A549 (cell line): ENCODE measurements at regions not wholly inside any gene's neighbourhood (a gene's known extent, or its start where the extent isn't known, plus 50 kb on each side); places are given as distances from the start of the nearest gene placed in this dataset.
"Not testable (repeated sequence)": the region's sequence is repeated elsewhere in the genome, so short reads cannot be mapped to it uniquely, and the experiment has no call there.

ENCODE experiments used
- ATAC-seq, 2 experiments: fragments of 200-7000 bp in 1 of 2; fragments of >200 bp in 1 of 2; cut with Nextera tagmentation in 1 of 2; cut with Tn5 transposase in 1 of 2; 3 replicates each; pipeline versions ENCODE4 v1.8.0 to v1.9.1; 2018 to 2020; ENCODE audit warnings: mild to moderate bottlenecking in 1 of 2, moderate library complexity in 1 of 2
- CTCF ChIA-PET: fragments of 300-600 bp; sonication (Branson Sonifier 250); formaldehyde crosslinking; extraction: SDS; loops from one replicate; lab custom pipeline; 2021; ENCODE audit warnings: antibody characterized with exemption, inconsistent platforms; lab: Yijun Ruan, JAX
- POLR2A ChIA-PET: fragments of 350-600 bp; formaldehyde crosslinking; extraction: SDS; loops from one replicate; lab custom pipeline; 2021; ENCODE audit warnings: antibody characterized with exemption, inconsistent platforms; lab: Yijun Ruan, JAX
- DNase-seq, 2 experiments: peaks; one replicate each; pipeline versions ENCODE4 v3.0.0 to v3.0.0-alpha.2; 2011 to 2016; ENCODE audit warnings: low read depth in 1 of 2, low spot score in 1 of 2
- FAIRE-seq: peaks from 2 replicates; lab custom pipeline; 2011; peaks lifted over from hg19 to GRCh38; lab: Jason Lieb, UNC
- H3K27ac ChIP-seq, 2 experiments: fragments of >200 bp; sonication (Bioruptor Twin); formaldehyde crosslinking; 3 replicates each; pipeline ENCODE4 v1.5.1; 2016 to 2017
- H3K4me1 ChIP-seq: fragments of >200 bp; sonication (Bioruptor Twin); formaldehyde crosslinking; 3 replicates; pipeline ENCODE4 v1.6.1; 2016
- H3K4me2 ChIP-seq: fragments of >200 bp; sonication (Bioruptor Twin); formaldehyde crosslinking; 3 replicates; pipeline ENCODE4 v1.6.1; 2016
- H3K4me3 ChIP-seq: fragments of >200 bp; sonication (Bioruptor Twin); formaldehyde crosslinking; 3 replicates; pipeline ENCODE4 v1.5.1; 2016
- H3K9me3 ChIP-seq: fragments of >200 bp; sonication (Bioruptor Twin); formaldehyde crosslinking; 3 replicates; pipeline ENCODE4 v1.6.1; 2016
- BCL3 ChIP-seq: fragments of >200 bp; sonication (Bioruptor Twin); formaldehyde crosslinking; IDR thresholded peaks from 3 replicates; pipeline ENCODE4 v1.6.1; 2016
- CEBPB ChIP-seq, 2 experiments: fragments of >200 bp in 1 of 2; sonication (Bioruptor Twin) in 1 of 2; formaldehyde crosslinking in 1 of 2; IDR thresholded peaks; 2 replicates each; pipeline ENCODE4 v1.6.1; 2012 to 2016
- CHD2 ChIP-seq: fragments of 150-350 bp; IDR thresholded peaks from 2 replicates; pipeline ENCODE4 v1.6.1; 2014; ENCODE audit warnings: low read length; ENCODE audit not compliant: partially characterized antibody
- CTCF ChIP-seq: fragments of >200 bp; sonication (Bioruptor Twin); formaldehyde crosslinking; IDR thresholded peaks from 3 replicates; pipeline ENCODE4 v1.5.1; 2016
- EHF ChIP-seq: fragments of 250-450 bp; sonication (Bioruptor Pico); IDR thresholded peaks from 2 replicates; pipeline ENCODE4 v1.5.0; 2020; ENCODE audit warnings: mild to moderate bottlenecking
- FOXS1 ChIP-seq: fragments of 250-450 bp; sonication (Bioruptor Pico); IDR thresholded peaks from 2 replicates; pipeline ENCODE4 v1.5.0; 2020; ENCODE audit warnings: mild to moderate bottlenecking, moderate library complexity
- HDAC2 ChIP-seq: fragments of 200-600 bp; sonication (generic); IDR thresholded peaks from 2 replicates; pipeline ENCODE4 v1.6.1; 2016
- HOXA7 ChIP-seq: fragments of 250-450 bp; sonication (Bioruptor Pico); IDR thresholded peaks from 2 replicates; pipeline ENCODE4 v1.5.0; 2020; ENCODE audit warnings: mild to moderate bottlenecking, moderate library complexity
- JUN ChIP-seq, 2 experiments: fragments of >200 bp; sonication (Bioruptor Twin); formaldehyde crosslinking; IDR thresholded peaks; 2 replicates in 1 of 2; 3 replicates in 1 of 2; pipeline ENCODE4 v1.6.1; 2016 to 2017
- KDM5A ChIP-seq: fragments of 200-600 bp; sonication (generic); IDR thresholded peaks from 2 replicates; pipeline ENCODE4 v1.6.1; 2016; ENCODE audit warnings: antibody characterized with exemption, mild to moderate bottlenecking
- MAFK ChIP-seq: fragments of 450-650 bp; IDR thresholded peaks from 2 replicates; pipeline ENCODE4 v1.6.1; 2014; ENCODE audit not compliant: partially characterized antibody
- MAX ChIP-seq: IDR thresholded peaks from 2 replicates; pipeline ENCODE4 v1.6.1; 2012
- NFE2L2 ChIP-seq: fragments of 150-350 bp; conservative IDR thresholded peaks from 2 replicates; pipeline ENCODE4 v1.6.1; 2014; ENCODE audit warnings: low read length
- NPAS2 ChIP-seq: fragments of 250-450 bp; sonication (Bioruptor Pico); IDR thresholded peaks from 2 replicates; pipeline ENCODE4 v1.8.0; 2022; ENCODE audit warnings: mild to moderate bottlenecking, moderate library complexity, borderline replicate concordance
- NR3C1 ChIP-seq: fragments of >200 bp; sonication (Bioruptor Twin); formaldehyde crosslinking; IDR thresholded peaks from 3 replicates; pipeline ENCODE4 v1.6.1; 2017
- POLR2A ChIP-seq: IDR thresholded peaks from 2 replicates; pipeline ENCODE4 v1.6.1; 2012; ENCODE audit warnings: mild to moderate bottlenecking, low read length
- POLR2AphosphoS2 ChIP-seq: conservative IDR thresholded peaks from 2 replicates; pipeline ENCODE4 v1.6.1; 2012; ENCODE audit warnings: low read length, improper control_type of control experiment, inconsistent platforms
- RAD21 ChIP-seq, 2 experiments: fragments of >200 bp in 1 of 2; sonication (Bioruptor Twin) in 1 of 2; formaldehyde crosslinking in 1 of 2; IDR thresholded peaks in 1 of 2; conservative IDR thresholded peaks in 1 of 2; 2 replicates in 1 of 2; 3 replicates in 1 of 2; pipeline ENCODE4 v1.6.1; 2012 to 2018; ENCODE audit warnings: inconsistent platforms in 1 of 2
- RCOR1 ChIP-seq: fragments of 150-350 bp; IDR thresholded peaks from 2 replicates; pipeline ENCODE4 v1.6.1; 2014; ENCODE audit warnings: antibody characterized with exemption, low read length, low read depth
- SMC3 ChIP-seq: fragments of >200 bp; sonication (Bioruptor Twin); formaldehyde crosslinking; IDR thresholded peaks from 3 replicates; pipeline ENCODE4 v1.6.1; 2018; ENCODE audit warnings: inconsistent platforms
- TFCP2L1 ChIP-seq: fragments of 250-450 bp; sonication (Bioruptor Pico); IDR thresholded peaks from 2 replicates; pipeline ENCODE4 v1.5.0; 2021; ENCODE audit warnings: mild to moderate bottlenecking
- USF2 ChIP-seq: fragments of 450-650 bp; IDR thresholded peaks from 2 replicates; pipeline ENCODE4 v1.6.1; 2014; ENCODE audit warnings: antibody characterized with exemption
- WGBS: methylation state at CpG from one replicate; pipeline ENCODE4 v1.1.6; 2017; ENCODE audit errors: missing lambda C conversion rate; 5-methylcytosine and 5-hydroxymethylcytosine counted together

GRCh38 chr1:228796945-228797344 lies 61.7 kb downstream of the RHOU start:
- H3K27ac ChIP-seq, POLR2A ChIA-PET, H3K9me3 ChIP-seq, H3K4me1 ChIP-seq, H3K4me2 ChIP-seq, ATAC-seq, H3K4me3 ChIP-seq, DNase-seq, FAIRE-seq: not testable (repeated sequence)
- CTCF ChIA-PET, result interaction anchor here (0.9 to 1.8 kb wide), 4 partner anchors 12 to 62 kb away, joined by 3 to 7 read pairs (median 4); partner anchors contain the start of gene RHOU
- WGBS, result 85% methylated on average over 7 of the region's 7 CpGs

- 77% methylated on average over 2 of the region's 2 CpGs for WGBS
- Histone ChIP-seq H3K4me1 (0 out of 3 replicates have a peak, but pooled peaks cover 3% of the 10 kb centered on the region), H3K9me3 (no peaks in the 10 kb centered on the region), H3K4me3 (no peak overlapping the region), H3K27ac (0 out of 6 replicates have a peak overlapping the region, but pooled peaks of 1 of the 2 experiments have one; percentile 5), H3K4me2 (no peak overlapping the region)
- ChIA-PET CTCF (interaction anchor here (1.0 to 1.8 kb wide), 2 partner anchors 13 to 63 kb away, joined by 4 to 7 read pairs; partner anchors contain the start of gene RHOU), POLR2A (no interaction called here)
- DNase-seq, result no peak
- TF ChIP-seq POLR2AphosphoS2 (no peak), NPAS2 (CRISPR knock-in tag) (no peak), CTCF (no peak)
- FAIRE-seq, result no peak
- ATAC-seq, result no peak; a peak in 1 of 6 replicates
Measured at GRCh38 chr1:228798035-228798434, 62.8 kb downstream of the RHOU start.

DNA sequence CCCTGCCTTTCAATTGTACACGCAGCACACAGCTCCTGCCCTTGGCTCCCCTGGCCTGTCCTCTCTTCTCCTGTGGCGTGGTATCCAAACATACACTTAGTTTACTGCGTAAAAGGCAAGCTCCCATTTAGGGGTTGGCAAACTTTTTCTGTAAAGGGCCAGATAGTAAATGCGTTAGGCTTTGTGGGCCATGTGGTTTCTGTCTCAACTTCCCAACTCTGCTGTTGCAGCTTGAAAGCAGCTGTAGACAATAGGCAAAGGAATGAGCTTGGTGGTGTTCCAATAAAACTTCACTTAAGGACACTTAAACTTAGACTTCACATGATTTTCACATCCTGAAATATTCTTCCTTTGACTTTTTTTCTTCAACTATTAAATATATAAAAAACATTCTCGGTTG lies 63.3 kb downstream of the RHOU start:
- 91% methylated on average over 5 of the region's 5 CpGs for WGBS
- Histone ChIP-seq H3K9me3 (no peaks in the 10 kb centered on the region), H3K4me2 (no peak overlapping the region), H3K4me3 (no peak overlapping the region), H3K27ac (no peak overlapping the region), H3K4me1 (0 out of 3 replicates have a peak, but pooled peaks cover 3% of the 10 kb centered on the region)
- DNase-seq, result no peak
- POLR2A ChIA-PET, result no interaction called here
- TF ChIP-seq JUN (IDR thresholded peaks at IDR 0.05), result no peak
- TF ChIP-seq RCOR1, result no peak
- TF ChIP-seq BCL3, result no peak
- no peak for TF ChIP-seq MAX
- no peak for TF ChIP-seq NFE2L2
- TF ChIP-seq POLR2A, result no peak
- no peak for TF ChIP-seq HDAC2
- TF ChIP-seq MAFK, result no peak
- no peak for TF ChIP-seq RAD21 (conservative IDR thresholded peaks at IDR 0.05 in 1 of 2, IDR thresholded peaks at IDR 0.05 in 1 of 2)
- TF ChIP-seq CEBPB (IDR thresholded peaks at IDR 0.05), result no peak
- no peak for TF ChIP-seq HOXA7 (CRISPR knock-in tag)
- TF ChIP-seq CHD2, result no peak
- TF ChIP-seq EHF (CRISPR knock-in tag), result no peak
- no peak for TF ChIP-seq NR3C1
- no peak for TF ChIP-seq KDM5A
- TF ChIP-seq FOXS1 (CRISPR knock-in tag), result no peak
- TF ChIP-seq TFCP2L1, result no peak
- no peak for TF ChIP-seq USF2
- no peak for TF ChIP-seq SMC3
- CTCF ChIA-PET, result interaction anchor here (1.0 to 1.8 kb wide), 2 partner anchors 12 to 63 kb away, joined by 4 to 7 read pairs; partner anchors contain the start of gene RHOU
- no peak for ATAC-seq
- no peak for FAIRE-seq
